ENCODE measurements at regions not wholly inside any gene's neighbourhood (a gene's known extent, or its start where the extent isn't known, plus 50 kb on each side); places are given as distances from the start of the nearest gene placed in this dataset.

- no peak for TF ChIP-seq CTCF (IDR thresholded peaks at IDR 0.05; ENCODE audit: control extremely low read depth, extremely low read depth, low read depth, missing control alignments)
- CTCF ChIA-PET = no interaction called here
- POLR2A ChIA-PET = no interaction called here
Measured at GRCh38 chr4:28350485-28350884, 1489.8 kb downstream of the STIM2 start.

GRCh38 chr4:28351102-28351501 lies 1490.5 kb downstream of the STIM2 start:
- CTCF ChIA-PET = no interaction called here
- POLR2A ChIA-PET = no interaction called here
- no peak for DNase-seq (ENCODE audit: extremely low spot score)
- TF ChIP-seq CTCF (IDR thresholded peaks at IDR 0.05; ENCODE audit: control extremely low read depth, extremely low read depth, low read depth, missing control alignments) = no peak

More at GRCh38 chr4:28350485-28350884, 1489.8 kb downstream of the STIM2 start:
- DNase-seq (ENCODE audit: extremely low spot score) = no peak

- ChIA-PET POLR2A (no interaction called here), CTCF (no interaction called here)
- TF ChIP-seq CTCF (IDR thresholded peaks at IDR 0.05; ENCODE audit: control extremely low read depth, extremely low read depth, low read depth, missing control alignments) = no peak
- no peak for DNase-seq (ENCODE audit: extremely low spot score)
Measured at GRCh38 chr4:28351826-28352225, 1491.2 kb downstream of the STIM2 start.

- no peak for DNase-seq (ENCODE audit: extremely low spot score)
- ChIA-PET CTCF (no interaction called here), POLR2A (no interaction called here)
Measured at GRCh38 chr4:28354880-28355656, 1494.4 kb downstream of the STIM2 start.

GRCh38 chr4:28357990-28358389 lies 1497.3 kb downstream of the STIM2 start:
- POLR2A ChIA-PET = no interaction called here
- no peak for DNase-seq (ENCODE audit: extremely low spot score)
- TF ChIP-seq CTCF (IDR thresholded peaks at IDR 0.05; ENCODE audit: control extremely low read depth, extremely low read depth, low read depth, missing control alignments) = no peak
- CTCF ChIA-PET = no interaction called here

More at GRCh38 chr4:28354880-28355656, 1494.4 kb downstream of the STIM2 start:
- TF ChIP-seq CTCF (IDR thresholded peaks at IDR 0.05; ENCODE audit: control extremely low read depth, extremely low read depth, low read depth, missing control alignments) = no peak

- POLR2A ChIA-PET = no interaction called here
- TF ChIP-seq CTCF (IDR thresholded peaks at IDR 0.05; ENCODE audit: control extremely low read depth, extremely low read depth, low read depth, missing control alignments) = no peak
- DNase-seq (ENCODE audit: extremely low spot score) = no peak
- CTCF ChIA-PET = no interaction called here
Measured at GRCh38 chr4:28358606-28359005, 1498.0 kb downstream of the STIM2 start.
